C4-2B (cell line): ENCODE measurements at regions not wholly inside any gene's neighbourhood (a gene's known extent, or its start where the extent isn't known, plus 50 kb on each side); places are given as distances from the start of the nearest gene placed in this dataset.

Experiments used
- H3K27ac ChIP-seq: fragments of 450-650 bp; 2 replicates; pipeline ENCODE4 v1.5.1; 2017
- CTCF ChIP-seq: fragments of 450-650 bp; conservative IDR thresholded peaks from 2 replicates; pipeline ENCODE4 v1.5.1; 2017; ENCODE audit warnings: mild to moderate bottlenecking
- ZFX ChIP-seq: fragments of 450-650 bp; IDR thresholded peaks from 2 replicates; pipeline ENCODE4 v1.6.1; 2017

- TF ChIP-seq ZFX (no peak), CTCF (no peak)
- H3K27ac ChIP-seq: no peak overlapping the region
Observed at GRCh38 chr2:239828192-239828972, 196.8 kb downstream of the NDUFA10 start.

- H3K27ac ChIP-seq: no peak overlapping the region
- TF ChIP-seq CTCF (no peak), ZFX (no peak)
Observed at GRCh38 chr2:239827523-239827890, 197.6 kb downstream of the NDUFA10 start.

GRCh38 chr2:239826786-239827522, 198.2 kb downstream of the NDUFA10 start:
- TF ChIP-seq ZFX (no peak), CTCF (no peak)
- no peak overlapping the region for H3K27ac ChIP-seq

GRCh38 chr2:239826376-239826775, 198.8 kb downstream of the NDUFA10 start:
- H3K27ac ChIP-seq: no peak overlapping the region
- TF ChIP-seq ZFX: no peak
- TF ChIP-seq CTCF: no peak

- no peak overlapping the region for H3K27ac ChIP-seq
- TF ChIP-seq CTCF (no peak), ZFX (no peak)
Observed at GRCh38 chr2:239825705-239825979, 199.5 kb downstream of the NDUFA10 start.

- H3K27ac ChIP-seq: no peak overlapping the region
- TF ChIP-seq CTCF (no peak), ZFX (no peak)
Observed at GRCh38 chr2:239824866-239825704, 200.1 kb downstream of the NDUFA10 start.
